RPMI7951 (cell line): ENCODE measurements at regions not wholly inside any gene's neighbourhood (a gene's known extent, or its start where the extent isn't known, plus 50 kb on each side); places are given as distances from the start of the nearest gene placed in this dataset.

Experiments used
- DNase-seq: peaks from one replicate; pipeline ENCODE4 v3.0.0-alpha.2; 2012; ENCODE audit warnings: low read depth

DNA sequence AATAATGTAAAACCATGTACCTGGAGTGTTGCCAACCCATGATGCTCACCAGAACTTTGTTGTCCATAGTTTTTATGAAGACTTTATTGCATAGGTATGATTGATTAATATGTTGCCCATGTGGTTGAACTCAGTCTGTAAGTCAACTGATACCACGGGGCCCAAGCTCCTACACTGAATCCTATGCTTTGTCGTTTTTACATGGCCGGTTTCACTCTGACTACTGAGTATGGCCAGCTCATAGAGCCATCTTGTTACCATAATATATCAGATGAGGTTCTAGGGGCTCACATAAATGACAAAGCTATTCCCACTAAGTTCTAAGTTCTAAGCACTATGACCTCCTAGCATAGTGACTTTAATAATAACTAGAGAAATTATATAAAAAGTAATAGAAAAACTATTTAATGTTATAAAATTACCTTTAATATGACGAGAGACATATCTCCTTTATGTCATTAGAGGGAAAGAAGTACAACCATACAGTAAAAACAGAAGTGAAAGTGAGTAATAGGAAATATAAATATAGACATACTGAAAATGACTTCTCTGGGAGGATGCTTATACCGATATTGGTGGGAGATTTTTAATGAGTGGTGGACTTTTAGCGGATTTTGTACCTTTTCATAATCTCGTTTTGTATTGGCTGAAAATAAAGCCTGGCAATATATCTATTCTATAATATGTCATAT lies 983.4 kb upstream of the PRMT6 start:
- DNase-seq, result no peak

DNA sequence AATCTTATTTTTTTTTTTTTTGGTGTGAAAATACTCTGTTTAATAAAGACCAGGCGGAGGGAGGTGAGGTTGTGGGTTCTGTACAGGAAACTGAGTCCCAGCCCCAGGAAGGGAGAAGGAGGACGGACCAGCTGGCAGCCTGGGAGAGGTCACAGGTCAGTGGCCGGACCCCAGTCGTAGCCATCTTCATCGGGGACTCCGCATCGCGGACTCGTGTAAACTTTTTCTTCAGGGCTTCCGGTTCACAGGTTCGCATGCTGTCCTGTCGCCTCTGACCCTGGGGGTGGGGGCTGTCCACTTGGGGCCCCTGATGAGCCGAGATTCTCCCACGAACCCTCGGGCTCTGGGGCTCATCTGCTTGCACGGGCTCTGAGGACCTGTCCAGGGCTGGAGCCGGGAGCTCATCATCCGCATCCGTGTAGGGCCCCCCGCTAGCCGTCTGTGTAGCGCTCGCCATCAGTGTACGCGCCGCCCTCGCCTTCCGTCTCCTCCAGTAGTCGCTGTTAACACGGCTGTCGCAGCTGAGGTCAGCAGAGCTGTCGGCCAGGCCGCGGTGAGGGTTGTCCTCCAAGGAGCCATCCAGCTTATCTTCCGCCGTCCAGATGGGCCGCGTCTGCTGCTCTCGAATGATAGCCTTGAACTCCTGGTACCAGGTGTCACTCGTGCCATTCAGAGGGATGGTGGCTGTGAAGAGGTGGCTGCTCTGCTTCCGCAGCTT lies 975.7 kb upstream of the PRMT6 start:
- no peak for DNase-seq

DNA sequence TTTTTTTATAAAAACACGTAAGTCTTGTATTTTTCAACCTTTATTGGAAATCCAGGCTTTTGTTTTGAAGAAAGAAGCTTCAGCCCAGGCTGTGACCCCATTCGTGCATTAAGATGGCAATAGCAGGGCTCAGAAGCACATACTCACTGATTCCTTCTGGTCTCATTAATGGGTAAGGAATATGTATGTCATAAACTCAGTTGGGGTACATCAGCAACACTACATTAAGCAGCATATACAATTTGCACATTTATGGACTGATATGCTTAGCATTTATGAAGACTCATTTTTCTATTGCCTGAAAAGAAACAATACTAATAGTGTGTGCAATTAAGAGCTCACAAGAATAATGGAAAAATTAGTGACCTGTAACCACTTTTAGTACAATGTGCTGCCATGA lies 945.4 kb upstream of the PRMT6 start:
- DNase-seq, result no peak

DNA sequence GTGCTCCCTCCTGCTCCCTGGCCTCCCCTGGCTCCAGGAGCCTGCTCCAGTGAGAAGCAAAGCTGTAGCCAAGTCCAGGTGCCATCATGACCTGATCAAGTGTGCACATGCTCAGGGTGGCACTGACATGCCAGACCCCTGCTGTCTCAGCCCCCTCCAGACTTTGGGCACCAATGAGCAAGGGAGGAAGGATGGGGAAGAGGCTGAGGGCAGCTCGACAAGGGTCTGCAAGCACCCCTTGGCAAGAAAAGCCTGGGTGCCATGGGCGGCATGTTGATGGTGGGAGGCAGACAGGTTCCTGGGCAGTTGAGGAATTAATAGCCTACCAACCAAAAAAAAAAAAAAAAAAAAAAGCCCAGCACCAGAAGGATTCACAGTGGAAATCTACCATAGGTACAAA lies 942.6 kb upstream of the PRMT6 start:
- DNase-seq, result no peak

DNA sequence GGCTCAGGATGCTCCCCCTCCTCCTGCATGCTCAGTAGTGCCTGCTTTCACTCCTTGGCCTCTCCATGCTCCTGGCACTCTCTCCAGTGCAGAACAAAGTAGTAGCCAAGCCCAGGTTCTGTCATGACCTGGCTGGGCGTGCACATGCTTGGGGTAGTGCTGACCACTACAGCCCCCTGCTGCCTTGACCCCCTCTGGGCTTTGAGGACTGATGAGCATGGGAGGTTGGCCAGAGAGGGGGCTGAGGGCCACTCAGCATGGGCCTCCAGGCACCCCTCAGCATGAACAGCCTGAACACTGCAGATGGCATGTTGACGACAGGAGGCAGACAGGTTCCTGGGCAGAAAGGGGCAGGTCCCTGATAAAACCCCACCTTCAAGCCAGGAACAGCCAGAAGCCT lies 935.7 kb upstream of the PRMT6 start:
- DNase-seq, result no peak

DNA sequence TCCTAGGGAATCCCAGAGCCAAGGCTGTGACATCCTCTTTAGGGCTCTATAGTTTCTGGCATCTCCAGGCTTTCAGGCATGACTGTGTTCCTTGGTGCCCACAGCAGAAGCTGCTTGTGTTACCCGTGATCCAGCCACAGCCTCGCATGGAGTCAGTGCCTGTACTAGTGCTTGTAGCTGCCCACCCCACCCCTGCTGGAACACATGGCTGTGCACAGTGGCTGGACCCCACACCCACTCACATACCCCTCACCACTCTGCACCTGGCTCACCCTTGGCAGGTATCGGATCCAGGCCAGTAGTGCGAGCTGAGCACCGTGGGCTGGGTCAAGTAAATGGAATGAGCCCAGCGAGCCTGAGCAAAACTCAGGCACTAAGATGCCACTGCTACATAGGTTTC lies 934.7 kb upstream of the PRMT6 start:
- no peak for DNase-seq

DNA sequence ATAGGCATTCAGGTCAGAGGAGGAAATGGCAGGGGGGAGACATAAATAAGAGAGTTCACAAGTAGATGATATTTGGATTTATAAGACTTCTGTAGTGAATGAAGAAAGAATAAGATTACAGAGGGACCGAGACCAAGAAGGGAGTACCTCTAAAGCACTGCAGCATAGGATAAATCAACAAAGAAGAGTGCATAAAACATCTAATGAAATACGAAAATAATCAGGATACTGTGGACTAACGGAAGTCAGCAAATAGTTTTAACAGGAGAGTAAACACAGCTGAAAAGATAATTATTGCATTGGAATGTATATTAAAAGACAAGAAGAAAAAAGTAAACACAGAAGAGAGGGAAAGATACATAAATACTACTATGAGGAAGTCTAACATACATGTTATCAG lies 921.9 kb upstream of the PRMT6 start:
- DNase-seq, result no peak

DNA sequence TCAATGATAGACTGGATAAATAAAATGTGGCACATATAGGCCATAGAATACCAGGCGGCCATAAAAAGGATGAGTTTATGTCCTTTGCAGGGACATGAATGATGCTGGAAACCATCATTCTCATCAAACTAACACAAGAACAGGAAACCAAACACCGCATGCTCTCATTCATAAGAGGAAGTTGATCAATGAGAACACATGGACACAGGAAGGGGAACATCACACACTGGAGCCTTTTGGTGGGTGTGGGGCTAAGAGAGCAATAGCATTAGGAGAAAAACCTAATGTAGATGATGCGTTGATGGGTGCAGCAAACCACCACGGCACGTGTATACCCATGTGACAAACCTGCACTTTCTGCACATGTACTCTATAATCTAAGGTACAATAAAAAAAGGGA lies 883.4 kb upstream of the PRMT6 start:
- no peak for DNase-seq

DNA sequence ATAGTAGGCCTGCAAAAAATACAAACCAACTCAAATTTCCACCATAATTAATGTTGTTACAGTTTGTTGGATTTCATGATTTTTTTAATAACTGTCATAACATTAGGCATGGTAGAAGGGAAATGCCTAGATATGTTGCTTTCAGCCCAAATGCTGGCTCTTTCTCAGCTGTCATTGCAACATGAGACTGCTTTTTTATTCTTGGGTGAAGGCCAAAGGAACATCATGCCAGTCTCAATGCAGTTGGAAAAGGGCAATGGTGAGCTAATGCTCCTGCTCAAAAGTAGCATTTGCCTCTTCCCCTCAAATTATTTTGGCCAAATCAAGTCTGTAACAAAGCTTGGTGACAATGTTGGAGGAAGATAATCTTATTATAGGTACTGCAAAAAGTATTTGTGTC lies 877.7 kb upstream of the PRMT6 start:
- no peak for DNase-seq

DNA sequence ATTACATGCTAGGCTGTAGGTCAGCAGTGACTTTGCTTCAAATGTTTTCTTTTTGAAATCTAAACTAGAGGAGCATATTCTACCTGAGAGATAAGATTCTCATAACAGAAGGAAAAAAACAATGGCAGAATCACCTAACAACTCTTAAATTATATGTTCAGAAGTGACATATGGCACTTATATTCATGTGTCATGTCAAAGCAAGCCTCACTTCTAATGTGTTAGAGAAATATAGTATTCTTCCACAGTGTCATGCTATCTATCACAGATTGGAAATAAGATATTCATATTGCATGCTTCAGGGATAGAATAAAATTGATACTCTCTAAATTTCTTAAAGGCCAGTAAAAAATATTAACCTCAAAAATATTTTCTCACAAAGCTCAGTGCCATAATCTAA lies 874.6 kb upstream of the PRMT6 start:
- DNase-seq, result no peak

DNA sequence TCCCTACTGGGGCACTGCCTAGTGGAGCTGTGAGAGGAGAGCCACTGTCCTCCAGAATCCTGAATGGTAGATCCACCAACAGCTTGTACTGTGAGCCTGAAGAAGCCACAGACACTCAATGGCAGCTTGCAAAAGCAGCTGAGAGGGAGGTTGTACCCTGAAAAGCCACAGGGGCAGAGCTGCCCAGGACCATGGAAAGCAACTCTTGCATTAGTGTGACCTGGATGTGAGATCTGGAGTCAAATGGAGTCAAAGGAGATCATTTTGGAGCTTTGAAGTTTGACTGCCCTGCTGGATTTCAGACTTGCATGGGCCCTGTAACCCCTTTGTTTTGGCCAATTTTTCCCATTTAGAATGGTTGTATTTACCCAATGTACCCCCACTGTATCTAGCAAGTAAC lies 871.4 kb upstream of the PRMT6 start:
- no peak for DNase-seq

DNA sequence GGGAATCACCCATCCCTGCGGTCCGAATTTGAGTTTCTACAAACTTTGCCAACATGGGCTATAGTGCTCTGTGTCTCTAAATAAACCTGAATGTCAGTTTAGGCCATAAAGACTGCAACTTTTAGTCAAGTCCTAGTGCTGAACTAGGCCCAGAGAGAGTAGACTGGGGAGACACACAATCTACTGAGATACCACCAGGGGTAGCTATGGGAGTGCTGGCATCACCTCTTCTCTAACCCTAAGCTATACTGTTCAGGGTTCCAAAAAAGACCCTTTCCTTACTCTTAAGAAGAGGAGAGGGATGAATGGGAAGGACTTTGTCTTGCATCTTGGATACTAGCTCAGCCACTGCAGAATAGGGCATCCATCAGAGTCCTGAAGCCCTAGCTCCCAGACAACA lies 866.7 kb upstream of the PRMT6 start:
- DNase-seq, result no peak

DNA sequence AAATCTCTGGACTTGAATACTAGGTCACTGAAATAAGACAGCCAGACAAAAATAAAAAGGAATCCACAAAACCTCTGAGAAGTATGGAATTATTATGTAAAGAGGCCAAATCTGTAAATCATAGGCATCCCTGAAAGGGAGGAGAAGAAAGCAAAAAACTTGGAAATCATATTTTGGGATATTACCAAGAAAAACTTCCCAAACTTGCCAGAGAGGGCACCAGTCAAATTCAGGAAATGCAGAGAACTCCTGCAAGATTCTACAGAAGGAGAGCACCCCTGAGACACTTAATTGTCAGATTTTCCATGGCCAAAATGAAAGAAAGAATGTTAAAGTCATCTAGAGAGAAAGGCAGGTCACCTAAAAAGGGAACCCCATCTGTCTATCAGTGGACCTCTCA lies 862.3 kb upstream of the PRMT6 start:
- DNase-seq, result no peak

DNA sequence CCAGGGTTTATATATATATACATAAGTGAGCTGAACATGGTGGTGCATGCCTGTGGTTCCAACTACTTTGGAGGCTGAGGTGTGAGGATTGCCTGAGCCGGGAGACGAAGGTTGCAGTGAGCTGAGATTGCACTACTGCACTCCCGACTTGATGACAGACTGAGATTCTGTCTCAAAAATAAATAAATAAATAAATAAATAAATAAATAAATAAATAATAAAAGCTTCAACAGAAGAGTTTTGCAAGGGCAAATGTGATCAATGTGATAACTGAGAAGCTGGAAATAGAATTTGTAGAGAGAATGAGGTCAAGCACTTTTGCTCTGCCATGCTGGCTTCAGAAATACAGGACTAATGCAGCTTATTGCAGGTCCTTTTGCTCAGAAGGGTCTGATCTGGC lies 855.8 kb upstream of the PRMT6 start:
- DNase-seq, result no peak

DNA sequence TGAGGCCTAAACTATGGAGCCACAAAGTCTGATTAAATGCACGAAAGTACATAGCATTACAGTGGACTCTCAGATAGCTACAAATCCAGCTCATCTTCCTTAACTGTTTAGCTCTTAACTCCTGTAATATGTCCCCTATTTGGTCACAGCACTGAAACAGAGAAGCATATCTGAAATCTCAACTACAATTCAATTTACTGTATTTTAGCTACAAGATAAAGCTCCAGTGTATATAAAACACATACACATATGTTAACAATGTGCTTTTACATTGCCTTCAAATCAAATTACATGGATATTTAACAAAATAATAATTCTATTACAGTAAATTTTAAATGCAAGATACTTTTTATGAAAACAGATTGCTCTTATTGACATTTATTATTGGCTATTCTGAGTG lies 849.3 kb upstream of the PRMT6 start:
- DNase-seq, result no peak

DNA sequence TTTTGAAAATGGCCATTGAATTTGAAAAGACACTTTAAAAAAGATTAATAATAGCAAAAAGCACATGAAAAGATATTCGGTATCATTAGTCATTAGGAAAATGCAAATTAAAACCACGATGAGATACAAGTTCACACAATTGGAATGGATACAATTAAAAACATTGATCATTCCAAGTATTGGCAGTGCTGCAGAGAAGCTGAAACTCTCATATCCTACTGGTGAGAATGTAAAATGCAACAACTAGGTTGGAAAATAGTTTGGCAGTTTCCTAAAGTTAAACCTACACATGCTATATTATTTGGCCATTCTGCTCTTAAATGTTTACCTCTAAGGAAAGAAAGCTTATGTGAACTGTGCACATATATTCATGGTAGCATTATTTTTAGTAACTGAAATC lies 838.7 kb upstream of the PRMT6 start:
- no peak for DNase-seq

DNA sequence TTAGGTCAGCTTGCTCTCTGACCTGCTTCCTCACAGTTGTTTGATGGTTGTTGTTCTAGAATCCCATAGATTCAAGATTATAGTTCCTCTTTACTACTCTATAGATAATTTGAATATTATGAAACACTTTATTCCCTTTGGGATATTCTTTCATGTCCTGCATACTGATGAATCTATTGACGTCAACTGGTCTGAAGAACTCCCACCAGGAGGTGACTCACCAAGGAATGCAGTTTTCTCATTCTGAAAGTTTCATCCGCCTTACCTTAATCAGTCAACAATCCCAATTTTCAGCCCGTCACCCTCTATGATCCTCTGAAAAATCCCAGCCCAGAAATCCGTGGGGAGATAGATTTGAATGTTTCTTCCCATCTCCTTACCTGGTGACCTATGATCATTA lies 834.1 kb upstream of the PRMT6 start:
- DNase-seq, result no peak

DNA sequence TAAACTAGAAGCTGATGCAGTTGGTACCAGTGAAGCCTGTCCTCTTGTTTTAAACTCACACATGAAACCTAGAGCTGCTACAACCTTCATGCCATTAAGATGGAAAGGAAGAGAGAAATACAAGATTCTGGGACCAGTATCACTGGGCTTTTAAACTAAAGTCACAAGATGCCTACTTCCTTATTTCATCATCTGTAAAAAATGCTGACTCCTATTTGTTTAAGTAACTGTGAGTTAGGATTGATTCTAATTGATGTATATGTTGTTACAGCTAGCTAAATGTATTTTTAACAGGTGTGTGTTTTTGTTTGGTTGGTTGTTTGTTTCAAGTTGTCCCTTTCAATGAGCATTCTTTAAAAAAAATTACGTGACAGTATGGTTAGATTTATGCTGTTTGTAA lies 833.3 kb upstream of the PRMT6 start:
- no peak for DNase-seq

DNA sequence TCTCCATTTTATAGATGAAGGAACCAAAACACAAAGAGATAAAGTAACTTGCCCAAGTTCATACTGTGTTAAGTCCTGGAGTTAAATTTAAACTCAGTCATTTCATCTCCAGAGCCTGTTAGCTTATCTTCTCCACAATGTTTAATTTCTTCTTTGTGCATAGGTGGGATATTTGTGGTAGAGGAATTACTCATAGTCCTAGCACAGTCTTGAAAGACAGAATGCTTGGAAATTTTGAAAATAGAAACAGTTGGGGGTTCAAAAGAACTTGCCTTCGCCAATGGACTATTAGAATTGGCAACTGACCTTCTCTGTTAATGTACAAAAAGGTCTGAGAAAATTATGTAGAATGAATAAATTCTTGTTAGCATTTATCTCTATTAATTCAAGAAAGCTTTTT lies 832.0 kb upstream of the PRMT6 start:
- DNase-seq, result no peak

DNA sequence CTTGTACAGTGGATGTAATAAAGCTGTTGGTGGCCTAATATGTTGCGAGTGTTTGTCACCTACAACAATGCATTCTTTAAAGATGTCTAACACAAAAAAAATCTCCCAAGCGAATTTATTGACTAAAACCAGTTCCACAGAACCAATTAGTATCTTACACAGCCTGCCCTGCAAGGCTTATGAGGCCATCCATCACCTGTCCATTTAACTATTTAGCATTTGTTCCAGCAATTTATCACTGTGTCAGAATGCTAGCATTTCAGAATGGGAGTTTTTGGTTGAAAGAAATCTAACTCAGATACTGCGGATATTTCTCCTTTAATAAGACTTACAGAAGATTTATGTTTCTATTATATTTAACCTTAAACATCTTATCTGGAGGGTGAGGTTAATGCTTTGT lies 831.1 kb upstream of the PRMT6 start:
- DNase-seq, result no peak

DNA sequence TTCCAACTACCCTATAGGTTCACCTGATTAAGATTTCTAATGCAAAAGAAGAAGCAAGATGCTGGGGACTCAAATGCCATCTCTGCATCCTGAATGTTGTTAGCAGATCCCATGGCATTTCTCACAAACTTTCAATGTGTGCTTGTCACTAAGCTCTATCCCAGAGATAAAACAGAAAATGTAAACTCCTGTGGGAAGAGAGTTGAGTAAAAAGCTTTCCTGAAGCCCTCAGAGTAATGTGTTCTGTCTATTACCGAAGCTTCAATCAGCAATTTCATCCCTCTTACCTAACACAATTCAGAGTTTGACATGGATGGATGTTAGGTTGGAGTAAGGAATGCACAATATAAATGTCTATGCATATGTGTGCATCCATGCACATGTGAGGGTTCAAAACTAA lies 829.9 kb upstream of the PRMT6 start:
- DNase-seq, result no peak

DNA sequence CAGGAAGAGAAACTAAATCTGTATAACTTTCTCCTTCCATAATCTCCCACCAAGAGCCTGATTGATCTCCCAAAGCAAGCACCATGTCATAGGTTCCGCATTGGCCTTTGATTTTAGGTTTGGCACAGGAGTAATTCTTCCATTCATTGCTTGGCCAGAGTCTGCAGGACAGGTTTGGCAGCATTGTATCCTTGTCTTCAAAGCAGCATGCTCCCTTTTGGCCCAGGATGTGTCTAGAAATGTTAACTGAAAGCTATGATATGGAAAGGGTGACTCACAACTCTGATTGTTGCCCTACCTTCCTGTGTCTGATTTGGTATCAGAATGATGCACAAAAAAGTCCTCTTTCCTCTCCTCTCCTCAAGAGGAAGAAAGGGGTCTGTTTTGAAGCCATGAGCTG lies 824.3 kb upstream of the PRMT6 start:
- no peak for DNase-seq

DNA sequence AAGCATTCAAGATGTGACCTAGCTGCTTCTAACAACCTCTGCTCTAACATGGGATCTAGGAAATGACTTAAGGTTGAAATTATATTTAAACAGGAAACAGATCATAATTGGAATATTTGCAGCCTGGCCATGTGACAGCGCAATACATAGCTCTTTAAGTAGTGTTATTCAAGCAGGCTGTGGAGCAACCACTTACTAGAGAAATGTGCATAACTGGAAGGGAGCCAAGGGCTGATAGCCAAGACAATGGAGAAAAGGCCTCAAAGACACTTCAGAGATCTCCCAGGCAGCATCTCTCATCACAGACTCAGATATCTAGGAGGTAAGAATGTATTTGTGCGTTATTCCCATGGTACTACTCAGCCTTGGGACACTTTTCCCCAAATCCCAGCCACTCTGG lies 823.0 kb upstream of the PRMT6 start:
- DNase-seq, result no peak

DNA sequence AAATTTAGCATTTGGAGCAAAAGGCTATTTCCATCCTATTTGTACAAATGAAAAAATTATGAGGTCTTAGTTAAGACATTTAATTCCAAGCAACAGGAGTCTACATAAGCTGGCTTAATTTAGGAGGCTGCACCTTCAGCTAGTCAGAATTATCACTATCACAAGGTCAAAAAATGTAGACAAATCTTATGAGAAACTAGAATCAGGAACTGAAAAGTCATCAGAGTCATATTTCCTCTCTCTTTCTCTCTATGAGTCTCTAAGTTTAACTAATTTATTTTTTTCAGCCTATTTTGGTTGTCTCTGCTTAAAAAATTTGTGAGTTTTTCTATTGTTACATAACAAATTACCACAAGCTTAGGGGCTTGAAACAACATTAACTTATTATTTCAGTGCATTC lies 807.1 kb upstream of the PRMT6 start:
- no peak for DNase-seq
